B cell (primary cell): ENCODE measurements at regions not wholly inside any gene's neighbourhood (a gene's known extent, or its start where the extent isn't known, plus 50 kb on each side); places are given as distances from the start of the nearest gene placed in this dataset.

Experiments
- EZH2 ChIP-seq: IDR thresholded peaks from 2 replicates; pipeline ENCODE4 v1.6.1; 2012; ENCODE audit warnings: borderline replicate concordance, low read depth, mild to moderate bottlenecking, moderate library complexity, low read length; ENCODE audit not compliant: insufficient read depth, poor library complexity, severe bottlenecking
- TF ChIP-seq, protein P1 (sequence below): fragments of 200-600 bp; IDR thresholded peaks from one replicate; pipeline ENCODE4 v1.8.0; 2022; ENCODE audit warnings: antibody characterized with exemption, mild to moderate bottlenecking

DNA sequence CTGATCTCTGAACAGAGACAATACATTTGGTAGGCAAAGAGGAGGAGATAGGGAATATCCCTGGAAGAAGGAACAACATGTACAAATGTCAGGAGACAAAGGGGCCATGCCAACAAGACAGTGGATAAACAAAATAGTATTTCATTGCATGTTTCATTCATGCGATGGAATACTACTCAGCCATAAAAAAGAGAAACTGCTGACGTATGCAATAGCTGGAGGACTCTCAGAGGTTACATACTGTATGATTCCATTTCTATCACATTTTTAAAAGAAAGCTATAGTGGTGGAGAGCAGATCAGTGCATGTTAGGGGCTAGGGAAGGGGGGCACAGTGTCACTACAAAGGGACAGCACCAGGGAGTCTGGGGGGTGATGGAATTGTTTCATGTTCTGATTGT is 572.9 kb upstream of the CADM1 start:
- TF ChIP-seq, protein P1, sequence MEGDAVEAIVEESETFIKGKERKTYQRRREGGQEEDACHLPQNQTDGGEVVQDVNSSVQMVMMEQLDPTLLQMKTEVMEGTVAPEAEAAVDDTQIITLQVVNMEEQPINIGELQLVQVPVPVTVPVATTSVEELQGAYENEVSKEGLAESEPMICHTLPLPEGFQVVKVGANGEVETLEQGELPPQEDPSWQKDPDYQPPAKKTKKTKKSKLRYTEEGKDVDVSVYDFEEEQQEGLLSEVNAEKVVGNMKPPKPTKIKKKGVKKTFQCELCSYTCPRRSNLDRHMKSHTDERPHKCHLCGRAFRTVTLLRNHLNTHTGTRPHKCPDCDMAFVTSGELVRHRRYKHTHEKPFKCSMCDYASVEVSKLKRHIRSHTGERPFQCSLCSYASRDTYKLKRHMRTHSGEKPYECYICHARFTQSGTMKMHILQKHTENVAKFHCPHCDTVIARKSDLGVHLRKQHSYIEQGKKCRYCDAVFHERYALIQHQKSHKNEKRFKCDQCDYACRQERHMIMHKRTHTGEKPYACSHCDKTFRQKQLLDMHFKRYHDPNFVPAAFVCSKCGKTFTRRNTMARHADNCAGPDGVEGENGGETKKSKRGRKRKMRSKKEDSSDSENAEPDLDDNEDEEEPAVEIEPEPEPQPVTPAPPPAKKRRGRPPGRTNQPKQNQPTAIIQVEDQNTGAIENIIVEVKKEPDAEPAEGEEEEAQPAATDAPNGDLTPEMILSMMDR: no peak
- TF ChIP-seq EZH2: no peak
